Mesothelial cell of epicardium (in vitro differentiated cells): ENCODE measurements at regions not wholly inside any gene's neighbourhood (a gene's known extent, or its start where the extent isn't known, plus 50 kb on each side); places are given as distances from the start of the nearest gene placed in this dataset.

Experiments used
- DNase-seq, 2 experiments: peaks; one replicate each; pipeline ENCODE4 v3.0.0; 2021; ENCODE audit warnings: low spot score in 2 of 2; ENCODE audit not compliant: unreplicated experiment in 2 of 2
- H3K27ac Mint-ChIP-seq: 2 replicates; pipeline ENCODE4 v1.8.0; 2021; ENCODE audit warnings: mixed read lengths
- H3K27me3 Mint-ChIP-seq: 2 replicates; pipeline ENCODE4 v1.8.0; 2021; ENCODE audit warnings: low read depth, mixed read lengths
- H3K36me3 Mint-ChIP-seq: 2 replicates; pipeline ENCODE4 v1.8.0; 2021; ENCODE audit warnings: mixed read lengths
- H3K4me1 Mint-ChIP-seq: 2 replicates; pipeline ENCODE4 v1.8.0; 2021; ENCODE audit warnings: mixed read lengths
- H3K4me3 Mint-ChIP-seq: 2 replicates; pipeline ENCODE4 v1.8.0; 2021; ENCODE audit warnings: mild to moderate bottlenecking, moderate library complexity, mixed read lengths
- H3K9me3 Mint-ChIP-seq: 2 replicates; pipeline ENCODE4 v1.8.0; 2021; ENCODE audit warnings: mixed read lengths
- TF ChIP-seq, protein P1 (sequence below): fragments of 200-600 bp; sonication (generic); IDR thresholded peaks from one replicate; pipeline ENCODE4 v1.5.0; 2021; ENCODE audit warnings: antibody characterized with exemption; ENCODE audit not compliant: unreplicated experiment

DNA sequence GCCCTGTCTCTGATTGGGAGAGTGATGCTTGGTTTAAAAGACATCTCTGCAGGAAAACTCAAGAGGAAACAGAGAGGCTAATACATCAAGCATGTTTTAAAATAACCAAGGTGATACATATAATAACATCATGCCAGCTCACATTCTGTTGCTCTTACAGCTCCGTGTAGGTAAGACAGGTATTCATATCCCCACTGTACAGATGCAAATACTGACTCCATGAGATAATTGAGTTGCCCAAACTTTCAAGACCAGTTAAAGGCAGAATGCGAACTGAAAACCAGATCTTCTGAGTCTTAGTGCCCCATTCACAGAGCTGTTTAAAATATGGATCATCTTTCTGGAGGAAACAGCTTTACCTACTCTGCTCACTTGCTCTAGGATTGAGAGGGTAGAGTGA lies 214.0 kb downstream of the PIK3R1 start:
- Mint-ChIP-seq H3K4me3 (no peak overlapping the region), H3K36me3 (peaks cover 2% of the 10 kb centered on the region), H3K27me3 (no peaks in the 10 kb centered on the region), H3K9me3 (peaks cover 4% of the 10 kb centered on the region), H3K4me1 (peaks cover 29% of the 10 kb centered on the region), H3K27ac (no peak overlapping the region)
- no peak for DNase-seq
- TF ChIP-seq, protein P1, sequence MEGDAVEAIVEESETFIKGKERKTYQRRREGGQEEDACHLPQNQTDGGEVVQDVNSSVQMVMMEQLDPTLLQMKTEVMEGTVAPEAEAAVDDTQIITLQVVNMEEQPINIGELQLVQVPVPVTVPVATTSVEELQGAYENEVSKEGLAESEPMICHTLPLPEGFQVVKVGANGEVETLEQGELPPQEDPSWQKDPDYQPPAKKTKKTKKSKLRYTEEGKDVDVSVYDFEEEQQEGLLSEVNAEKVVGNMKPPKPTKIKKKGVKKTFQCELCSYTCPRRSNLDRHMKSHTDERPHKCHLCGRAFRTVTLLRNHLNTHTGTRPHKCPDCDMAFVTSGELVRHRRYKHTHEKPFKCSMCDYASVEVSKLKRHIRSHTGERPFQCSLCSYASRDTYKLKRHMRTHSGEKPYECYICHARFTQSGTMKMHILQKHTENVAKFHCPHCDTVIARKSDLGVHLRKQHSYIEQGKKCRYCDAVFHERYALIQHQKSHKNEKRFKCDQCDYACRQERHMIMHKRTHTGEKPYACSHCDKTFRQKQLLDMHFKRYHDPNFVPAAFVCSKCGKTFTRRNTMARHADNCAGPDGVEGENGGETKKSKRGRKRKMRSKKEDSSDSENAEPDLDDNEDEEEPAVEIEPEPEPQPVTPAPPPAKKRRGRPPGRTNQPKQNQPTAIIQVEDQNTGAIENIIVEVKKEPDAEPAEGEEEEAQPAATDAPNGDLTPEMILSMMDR = no peak

DNA sequence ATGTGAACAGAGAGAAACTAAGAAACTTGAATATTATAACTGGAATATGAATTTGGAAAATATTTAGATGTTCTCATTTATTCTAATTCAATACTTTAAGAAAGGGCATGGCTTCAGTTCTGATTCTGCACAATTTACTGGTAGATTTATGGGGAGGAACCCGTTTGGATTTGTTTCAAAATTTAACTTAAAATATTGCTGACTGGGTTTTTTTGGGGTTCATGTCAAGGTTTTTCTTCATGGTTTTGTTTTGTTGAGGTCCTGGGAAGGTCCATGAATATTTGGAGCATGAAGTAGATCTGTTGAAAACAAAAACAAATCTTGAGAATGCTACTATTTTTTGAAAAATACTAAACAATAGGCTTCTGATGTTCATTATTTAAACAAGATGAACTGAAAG lies 214.7 kb downstream of the PIK3R1 start:
- Mint-ChIP-seq H3K27ac (no peak overlapping the region), H3K36me3 (peaks cover 2% of the 10 kb centered on the region), H3K4me1 (peaks cover 28% of the 10 kb centered on the region), H3K9me3 (peaks cover 4% of the 10 kb centered on the region), H3K27me3 (no peaks in the 10 kb centered on the region), H3K4me3 (no peak overlapping the region)
- TF ChIP-seq, protein P1 = no peak
- no peak for DNase-seq

DNA sequence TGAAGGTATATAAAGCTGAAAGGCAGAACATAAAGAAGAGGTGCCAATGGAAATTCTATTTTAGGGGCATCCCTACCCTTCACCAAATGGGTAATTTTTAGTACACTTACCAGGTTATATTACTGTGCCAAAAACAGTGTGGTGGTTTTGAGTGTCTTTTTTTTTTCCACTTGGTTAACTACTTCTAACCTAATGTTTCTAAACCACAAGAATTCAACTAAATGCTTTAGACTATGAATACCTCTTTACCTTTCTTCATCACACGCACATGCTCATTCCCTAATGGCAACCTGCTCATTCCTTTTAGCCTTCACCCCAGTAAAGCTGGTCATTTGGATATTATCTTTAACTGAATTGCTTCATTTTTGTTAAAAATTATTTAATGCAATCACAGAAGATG lies 215.6 kb downstream of the PIK3R1 start:
- Mint-ChIP-seq H3K27me3 (no peaks in the 10 kb centered on the region), H3K4me3 (no peak overlapping the region), H3K4me1 (peaks cover 27% of the 10 kb centered on the region), H3K27ac (no peak overlapping the region), H3K36me3 (peaks cover 2% of the 10 kb centered on the region), H3K9me3 (peaks cover 4% of the 10 kb centered on the region)
- TF ChIP-seq, protein P1 = no peak
- DNase-seq = no peak

DNA sequence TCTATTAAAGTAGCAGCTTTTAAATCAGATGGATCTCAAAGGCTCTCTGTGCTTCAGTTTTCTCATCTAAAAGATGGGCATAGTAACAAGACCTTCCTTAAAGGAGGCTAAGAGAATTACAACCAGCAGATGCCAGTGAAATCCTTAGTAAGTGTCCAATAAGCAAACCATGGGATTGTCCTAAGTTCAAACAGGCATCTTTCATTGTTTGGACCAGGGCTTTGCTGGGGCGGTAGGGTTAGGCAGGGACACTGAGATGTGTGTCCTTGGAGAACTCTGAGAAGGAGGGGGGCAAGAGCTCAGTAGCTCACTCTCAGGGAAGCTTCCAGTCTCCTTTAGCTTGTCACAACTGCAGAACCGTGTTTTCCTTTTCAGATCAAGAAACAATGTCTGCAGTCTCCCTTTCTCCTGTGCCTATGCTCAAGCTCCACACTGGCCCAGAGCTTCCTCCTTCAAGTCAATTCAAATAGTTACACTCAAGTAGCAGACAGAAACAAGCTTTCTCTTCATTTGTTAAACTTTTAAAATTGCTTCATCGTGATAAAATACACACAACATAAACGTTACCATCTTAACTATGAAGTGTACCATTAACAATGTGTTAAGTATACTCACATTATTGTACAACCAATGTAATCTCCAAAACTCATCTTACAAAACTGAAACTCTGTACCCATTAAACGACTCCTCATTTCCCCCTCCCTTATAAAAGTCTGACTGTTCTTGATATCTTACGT lies 216.2 kb downstream of the PIK3R1 start:
- H3K4me3 Mint-ChIP-seq = no peak overlapping the region
- TF ChIP-seq, protein P1 = no peak
- no peaks in the 10 kb centered on the region for H3K27me3 Mint-ChIP-seq
- peaks cover 2% of the 10 kb centered on the region for H3K36me3 Mint-ChIP-seq
- no peak for DNase-seq
- peaks cover 4% of the 10 kb centered on the region for H3K9me3 Mint-ChIP-seq
- no peak overlapping the region for H3K27ac Mint-ChIP-seq
- peaks cover 23% of the 10 kb centered on the region for H3K4me1 Mint-ChIP-seq

DNA sequence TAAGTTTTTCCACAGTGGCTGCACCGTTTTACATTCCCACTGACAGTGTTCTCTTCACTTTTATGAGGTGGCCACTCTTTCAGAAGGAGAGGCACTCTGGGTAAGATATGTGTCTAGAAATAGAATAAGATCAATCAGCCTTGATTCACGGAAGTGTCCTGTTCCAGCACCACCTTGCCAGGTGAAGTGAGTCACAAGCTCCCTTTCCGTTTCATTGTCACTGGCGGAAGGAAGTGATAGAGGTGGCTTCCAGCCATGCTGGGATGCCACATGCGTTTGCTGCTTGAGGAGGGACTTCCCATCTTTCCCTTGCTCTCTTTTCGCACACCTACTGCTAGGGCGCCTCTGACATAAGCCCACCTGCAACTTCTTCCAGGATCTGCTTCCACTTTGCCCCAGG lies 217.1 kb downstream of the PIK3R1 start:
- Mint-ChIP-seq H3K36me3 (peaks cover 2% of the 10 kb centered on the region), H3K4me3 (no peak overlapping the region)
- no peak for DNase-seq

More for the DNA sequence above, 217.1 kb downstream of the PIK3R1 start:
- Mint-ChIP-seq H3K9me3 (peaks cover 4% of the 10 kb centered on the region), H3K27me3 (no peaks in the 10 kb centered on the region), H3K4me1 (peaks cover 22% of the 10 kb centered on the region), H3K27ac (peak overlapping the region; percentile 47)
- TF ChIP-seq, protein P1 = no peak
